ENCODE measurements at regions not wholly inside any gene's neighbourhood (a gene's known extent, or its start where the extent isn't known, plus 50 kb on each side); places are given as distances from the start of the nearest gene placed in this dataset.

GRCh38 chr17:72414032-72414396 lies 293.2 kb downstream of the SOX9 start:
- Histone ChIP-seq H3K4me3 (ENCODE audit: low read depth, low read length) (no peak overlapping the region), H3K36me3 (ENCODE audit: control insufficient read depth, insufficient read depth, low read length) (peaks cover 8% of the 10 kb centered on the region), H3K9me3 (ENCODE audit: control insufficient read depth, insufficient read depth, low read length) (peaks cover 4% of the 10 kb centered on the region), H3K27me3 (ENCODE audit: control insufficient read depth, insufficient read depth, low read length) (no peaks in the 10 kb centered on the region), H3K4me1 (ENCODE audit: control insufficient read depth, insufficient read depth, low read length) (peaks cover 25% of the 10 kb centered on the region), H3K27ac (ENCODE audit: low read depth, low read length) (no peak overlapping the region)
- no CpG with 5 or more reads among the region's 5 CpGs for WGBS (ENCODE audit: insufficient coverage)
- no peak for DNase-seq (ENCODE audit: low read depth in 4 of 6, low spot score in 6 of 6)

GRCh38 chr17:72414967-72415853 lies 294.4 kb downstream of the SOX9 start:
- no peaks in the 10 kb centered on the region for H3K27me3 ChIP-seq (ENCODE audit: control insufficient read depth, insufficient read depth, low read length)
- H3K27ac ChIP-seq (ENCODE audit: low read depth, low read length): peak overlapping the region; percentile 64
- peaks cover 34% of the 10 kb centered on the region for H3K4me1 ChIP-seq (ENCODE audit: control insufficient read depth, insufficient read depth, low read length)
- no peak overlapping the region for H3K4me3 ChIP-seq (ENCODE audit: low read depth, low read length)
- 54% methylated on average over 7 of the region's 9 CpGs for WGBS (ENCODE audit: insufficient coverage)
- H3K36me3 ChIP-seq (ENCODE audit: control insufficient read depth, insufficient read depth, low read length): peaks cover 10% of the 10 kb centered on the region
- H3K9me3 ChIP-seq (ENCODE audit: control insufficient read depth, insufficient read depth, low read length): peaks cover 4% of the 10 kb centered on the region
- DNase-seq (ENCODE audit: low read depth in 4 of 6, low spot score in 6 of 6): no peak

GRCh38 chr17:72416054-72416675 lies 295.3 kb downstream of the SOX9 start:
- Histone ChIP-seq H3K9me3 (ENCODE audit: control insufficient read depth, insufficient read depth, low read length) (peaks cover 4% of the 10 kb centered on the region), H3K27ac (ENCODE audit: low read depth, low read length) (peak overlapping the region; percentile 64), H3K36me3 (ENCODE audit: control insufficient read depth, insufficient read depth, low read length) (peaks cover 12% of the 10 kb centered on the region), H3K4me1 (ENCODE audit: control insufficient read depth, insufficient read depth, low read length) (peaks cover 36% of the 10 kb centered on the region), H3K4me3 (ENCODE audit: low read depth, low read length) (no peak overlapping the region), H3K27me3 (ENCODE audit: control insufficient read depth, insufficient read depth, low read length) (no peaks in the 10 kb centered on the region)
- WGBS (ENCODE audit: insufficient coverage): 18% methylated on average over 1 of the region's 6 CpGs
- DNase-seq (ENCODE audit: low read depth in 4 of 6, low spot score in 6 of 6): peak in 3 of 6 donors; percentile 55 to 81 (median 79)

GRCh38 chr17:72416905-72417304 lies 296.1 kb downstream of the SOX9 start:
- Histone ChIP-seq H3K36me3 (ENCODE audit: control insufficient read depth, insufficient read depth, low read length) (peaks cover 14% of the 10 kb centered on the region), H3K9me3 (ENCODE audit: control insufficient read depth, insufficient read depth, low read length) (peaks cover 4% of the 10 kb centered on the region), H3K4me3 (ENCODE audit: low read depth, low read length) (no peak overlapping the region), H3K27me3 (ENCODE audit: control insufficient read depth, insufficient read depth, low read length) (no peaks in the 10 kb centered on the region), H3K4me1 (ENCODE audit: control insufficient read depth, insufficient read depth, low read length) (peaks cover 38% of the 10 kb centered on the region), H3K27ac (ENCODE audit: low read depth, low read length) (peak overlapping the region; percentile 64)
- DNase-seq (ENCODE audit: low read depth in 4 of 6, low spot score in 6 of 6): no peak

GRCh38 chr17:72417627-72418026 lies 296.8 kb downstream of the SOX9 start:
- no peak overlapping the region for H3K4me3 ChIP-seq (ENCODE audit: low read depth, low read length)
- WGBS (ENCODE audit: insufficient coverage): no CpG with 5 or more reads among the region's 2 CpGs
- H3K27ac ChIP-seq (ENCODE audit: low read depth, low read length): no peak overlapping the region
- H3K9me3 ChIP-seq (ENCODE audit: control insufficient read depth, insufficient read depth, low read length): peaks cover 4% of the 10 kb centered on the region
- H3K4me1 ChIP-seq (ENCODE audit: control insufficient read depth, insufficient read depth, low read length): peaks cover 39% of the 10 kb centered on the region
- no peak for DNase-seq (ENCODE audit: low read depth in 4 of 6, low spot score in 6 of 6)
- no peaks in the 10 kb centered on the region for H3K27me3 ChIP-seq (ENCODE audit: control insufficient read depth, insufficient read depth, low read length)
- H3K36me3 ChIP-seq (ENCODE audit: control insufficient read depth, insufficient read depth, low read length): peaks cover 14% of the 10 kb centered on the region

- peak overlapping the region; percentile 40 for H3K27ac ChIP-seq (ENCODE audit: low read depth, low read length)
- DNase-seq (ENCODE audit: low read depth in 4 of 6, low spot score in 6 of 6): peak in 1 of 6 donors; percentile 42
Measured at GRCh38 chr17:72419866-72420774, 299.3 kb downstream of the SOX9 start.

GRCh38 chr17:72420775-72421127 lies 299.9 kb downstream of the SOX9 start:
- Histone ChIP-seq H3K4me3 (ENCODE audit: low read depth, low read length) (no peak overlapping the region), H3K27me3 (ENCODE audit: control insufficient read depth, insufficient read depth, low read length) (no peaks in the 10 kb centered on the region), H3K36me3 (ENCODE audit: control insufficient read depth, insufficient read depth, low read length) (peaks cover 11% of the 10 kb centered on the region), H3K4me1 (ENCODE audit: control insufficient read depth, insufficient read depth, low read length) (peaks cover 36% of the 10 kb centered on the region), H3K27ac (ENCODE audit: low read depth, low read length) (peak overlapping the region; percentile 40), H3K9me3 (ENCODE audit: control insufficient read depth, insufficient read depth, low read length) (peaks cover 4% of the 10 kb centered on the region)
- 79% methylated on average over 8 of the region's 8 CpGs for WGBS (ENCODE audit: insufficient coverage)
- DNase-seq (ENCODE audit: low read depth in 4 of 6, low spot score in 6 of 6): no peak

More at GRCh38 chr17:72419866-72420774, 299.3 kb downstream of the SOX9 start:
- 55% methylated on average over 11 of the region's 11 CpGs for WGBS (ENCODE audit: insufficient coverage)
- Histone ChIP-seq H3K36me3 (ENCODE audit: control insufficient read depth, insufficient read depth, low read length) (peaks cover 15% of the 10 kb centered on the region), H3K9me3 (ENCODE audit: control insufficient read depth, insufficient read depth, low read length) (peaks cover 4% of the 10 kb centered on the region), H3K4me3 (ENCODE audit: low read depth, low read length) (no peak overlapping the region), H3K27me3 (ENCODE audit: control insufficient read depth, insufficient read depth, low read length) (no peaks in the 10 kb centered on the region), H3K4me1 (ENCODE audit: control insufficient read depth, insufficient read depth, low read length) (peaks cover 43% of the 10 kb centered on the region)

DNA sequence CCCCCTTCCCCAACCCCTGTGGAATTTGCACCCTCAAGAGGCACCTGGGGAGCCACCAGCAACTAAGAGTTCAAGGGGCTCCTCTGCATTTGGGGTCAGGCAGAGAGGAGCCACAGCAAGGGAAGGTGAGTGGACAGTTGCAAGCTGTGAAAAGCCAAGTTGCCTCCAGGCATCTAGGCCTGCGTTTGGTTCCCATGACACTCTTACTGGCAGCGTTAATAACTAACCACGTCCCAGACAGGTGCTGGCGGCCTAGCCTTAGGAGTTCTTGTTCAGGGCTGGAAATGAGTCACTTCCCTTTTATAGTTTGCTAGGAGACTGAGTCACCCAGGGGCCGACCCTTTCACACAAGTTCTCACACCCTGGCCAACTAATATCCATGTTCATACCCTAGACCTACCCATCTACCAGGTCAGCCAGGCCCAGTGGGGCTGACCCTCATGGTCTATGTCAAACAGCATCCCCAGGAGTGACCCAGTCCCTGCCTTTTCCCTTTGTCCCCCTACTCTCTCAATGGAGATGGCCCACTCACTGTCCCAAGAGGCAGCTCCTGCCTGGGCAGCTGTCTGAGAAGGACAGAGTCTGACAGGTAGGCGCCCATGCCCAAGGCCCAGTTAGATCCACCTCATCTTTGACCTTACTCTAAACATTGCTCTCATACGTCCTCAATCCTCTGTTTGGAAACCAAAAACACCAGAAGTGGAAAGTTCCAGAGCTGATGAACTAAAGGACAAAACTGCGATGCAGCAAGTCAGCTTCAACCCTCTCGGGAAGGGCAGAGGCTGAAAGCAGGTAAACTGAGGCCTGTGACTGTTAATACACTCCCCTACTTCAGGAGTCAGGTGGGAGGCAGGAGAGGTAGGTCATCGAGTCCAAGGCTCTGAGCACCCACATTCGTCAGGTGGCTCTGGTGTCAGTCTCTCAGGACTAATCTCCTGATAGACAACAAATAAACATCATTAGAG lies 300.6 kb downstream of the SOX9 start:
- H3K9me3 ChIP-seq (ENCODE audit: control insufficient read depth, insufficient read depth, low read length): peaks cover 4% of the 10 kb centered on the region
- peaks cover 11% of the 10 kb centered on the region for H3K36me3 ChIP-seq (ENCODE audit: control insufficient read depth, insufficient read depth, low read length)
- H3K27ac ChIP-seq (ENCODE audit: low read depth, low read length): no peak overlapping the region
- no peak overlapping the region for H3K4me3 ChIP-seq (ENCODE audit: low read depth, low read length)
- H3K27me3 ChIP-seq (ENCODE audit: control insufficient read depth, insufficient read depth, low read length): no peaks in the 10 kb centered on the region
- 65% methylated on average over 7 of the region's 11 CpGs for WGBS (ENCODE audit: insufficient coverage)
- DNase-seq (ENCODE audit: low read depth in 4 of 6, low spot score in 6 of 6): no peak
- peaks cover 36% of the 10 kb centered on the region for H3K4me1 ChIP-seq (ENCODE audit: control insufficient read depth, insufficient read depth, low read length)

GRCh38 chr17:72422204-72422504 lies 301.3 kb downstream of the SOX9 start:
- Histone ChIP-seq H3K27me3 (ENCODE audit: control insufficient read depth, insufficient read depth, low read length) (no peaks in the 10 kb centered on the region), H3K4me1 (ENCODE audit: control insufficient read depth, insufficient read depth, low read length) (peaks cover 37% of the 10 kb centered on the region), H3K27ac (ENCODE audit: low read depth, low read length) (no peak overlapping the region), H3K9me3 (ENCODE audit: control insufficient read depth, insufficient read depth, low read length) (peaks cover 2% of the 10 kb centered on the region), H3K36me3 (ENCODE audit: control insufficient read depth, insufficient read depth, low read length) (peaks cover 11% of the 10 kb centered on the region), H3K4me3 (ENCODE audit: low read depth, low read length) (no peak overlapping the region)
- WGBS (ENCODE audit: insufficient coverage): no CpG with 5 or more reads among the region's 1 CpG
- no peak for DNase-seq (ENCODE audit: low read depth in 4 of 6, low spot score in 6 of 6)
